Gastrocnemius medialis (tissue), 4 donors: ENCODE measurements at regions not wholly inside any gene's neighbourhood (a gene's known extent, or its start where the extent isn't known, plus 50 kb on each side); places are given as distances from the start of the nearest gene placed in this dataset.

ENCODE experiments used
- POLR2A ChIP-seq, 2 donors: fragments of 450-650 bp; IDR thresholded peaks; one replicate each; pipeline ENCODE4 v1.6.1; 2017; ENCODE audit warnings: antibody characterized with exemption in 2 of 2, mild to moderate bottlenecking in 2 of 2, moderate library complexity in 2 of 2
- TF ChIP-seq, protein P1 (sequence below), 5 experiments: fragments of 450-650 bp in 3 of 5; fragments of 200-600 bp in 2 of 5; sonication (generic) in 2 of 5; IDR thresholded peaks in 4 of 5; conservative IDR thresholded peaks in 1 of 5; 1 replicate in 4 of 5; 2 replicates in 1 of 5; pipeline ENCODE4 v1.5.1; 2016 to 2019; ENCODE audit warnings: antibody characterized with exemption in 5 of 5, mild to moderate bottlenecking in 3 of 5, moderate library complexity in 3 of 5

DNA sequence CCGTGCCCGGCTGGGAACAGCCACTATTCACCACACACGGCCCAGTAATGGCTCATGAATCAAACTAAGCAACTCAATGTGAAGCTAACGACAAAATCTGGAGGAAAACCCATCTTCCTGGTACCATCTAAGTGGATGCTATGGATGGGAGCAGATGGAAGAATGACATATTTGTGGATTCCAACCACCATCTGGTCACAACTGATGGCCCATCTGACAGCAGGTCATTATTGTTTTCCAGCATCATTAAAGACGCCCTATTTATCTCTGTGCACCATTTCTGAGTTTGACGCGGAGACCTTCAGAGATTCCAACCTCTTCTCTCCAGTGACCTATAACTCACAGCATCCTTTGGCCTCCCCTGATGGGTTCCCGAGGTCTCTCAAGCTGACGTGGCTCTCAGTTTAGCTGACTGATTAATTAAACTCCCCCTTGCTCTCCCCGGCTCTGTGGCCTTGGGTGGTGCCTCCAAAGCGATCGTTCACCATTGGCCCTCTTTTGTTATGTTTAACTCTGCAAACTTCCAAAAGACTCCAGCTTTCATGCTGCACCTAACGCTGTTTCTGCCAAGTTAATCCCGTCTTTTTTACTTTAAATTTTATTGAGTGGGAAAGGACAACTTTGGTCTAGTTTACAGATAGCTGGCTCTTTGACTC lies 1514.4 kb downstream of the BRD1 start:
- TF ChIP-seq, protein P1, sequence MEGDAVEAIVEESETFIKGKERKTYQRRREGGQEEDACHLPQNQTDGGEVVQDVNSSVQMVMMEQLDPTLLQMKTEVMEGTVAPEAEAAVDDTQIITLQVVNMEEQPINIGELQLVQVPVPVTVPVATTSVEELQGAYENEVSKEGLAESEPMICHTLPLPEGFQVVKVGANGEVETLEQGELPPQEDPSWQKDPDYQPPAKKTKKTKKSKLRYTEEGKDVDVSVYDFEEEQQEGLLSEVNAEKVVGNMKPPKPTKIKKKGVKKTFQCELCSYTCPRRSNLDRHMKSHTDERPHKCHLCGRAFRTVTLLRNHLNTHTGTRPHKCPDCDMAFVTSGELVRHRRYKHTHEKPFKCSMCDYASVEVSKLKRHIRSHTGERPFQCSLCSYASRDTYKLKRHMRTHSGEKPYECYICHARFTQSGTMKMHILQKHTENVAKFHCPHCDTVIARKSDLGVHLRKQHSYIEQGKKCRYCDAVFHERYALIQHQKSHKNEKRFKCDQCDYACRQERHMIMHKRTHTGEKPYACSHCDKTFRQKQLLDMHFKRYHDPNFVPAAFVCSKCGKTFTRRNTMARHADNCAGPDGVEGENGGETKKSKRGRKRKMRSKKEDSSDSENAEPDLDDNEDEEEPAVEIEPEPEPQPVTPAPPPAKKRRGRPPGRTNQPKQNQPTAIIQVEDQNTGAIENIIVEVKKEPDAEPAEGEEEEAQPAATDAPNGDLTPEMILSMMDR (IDR thresholded peaks at IDR 0.05 in 4 of 5, conservative IDR thresholded peaks at IDR 0.05 in 1 of 5) = no peak
- TF ChIP-seq POLR2A (IDR thresholded peaks at IDR 0.05) = no peak
